Type B pancreatic cell (in vitro differentiated cells): ENCODE measurements at regions not wholly inside any gene's neighbourhood (a gene's known extent, or its start where the extent isn't known, plus 50 kb on each side); places are given as distances from the start of the nearest gene placed in this dataset.
"Not testable (repeated sequence)": the region's sequence is repeated elsewhere in the genome, so short reads cannot be mapped to it uniquely, and the experiment has no call there.

Experiments
- DNase-seq: peaks from one replicate; pipeline ENCODE4 v3.0.0; 2021; ENCODE audit warnings: mixed read lengths; ENCODE audit not compliant: unreplicated experiment; ENCODE audit errors: extremely low spot score
- H3K27ac Mint-ChIP-seq: 2 replicates; pipeline ENCODE4 v1.8.0; 2021; ENCODE audit warnings: mild to moderate bottlenecking, mixed read lengths
- H3K27me3 Mint-ChIP-seq: 2 replicates; pipeline ENCODE4 v1.8.0; 2021; ENCODE audit warnings: mixed read lengths
- H3K36me3 Mint-ChIP-seq: 2 replicates; pipeline ENCODE4 v1.8.0; 2021; ENCODE audit warnings: mixed read lengths
- H3K4me1 Mint-ChIP-seq: one replicate; pipeline ENCODE4 v1.8.0; 2021; ENCODE audit warnings: mixed read lengths; ENCODE audit not compliant: unreplicated experiment
- H3K4me3 Mint-ChIP-seq: 2 replicates; pipeline ENCODE4 v1.8.0; 2021; ENCODE audit warnings: mild to moderate bottlenecking, mixed read lengths
- H3K9me3 Mint-ChIP-seq: 2 replicates; pipeline ENCODE4 v1.8.0; 2021; ENCODE audit warnings: mixed read lengths
- TF ChIP-seq, protein P1 (sequence below): fragments of 200-600 bp; sonication (generic); conservative IDR thresholded peaks from 2 replicates; pipeline ENCODE4 v1.5.0; 2021; ENCODE audit warnings: antibody characterized with exemption, mild to moderate bottlenecking

DNA sequence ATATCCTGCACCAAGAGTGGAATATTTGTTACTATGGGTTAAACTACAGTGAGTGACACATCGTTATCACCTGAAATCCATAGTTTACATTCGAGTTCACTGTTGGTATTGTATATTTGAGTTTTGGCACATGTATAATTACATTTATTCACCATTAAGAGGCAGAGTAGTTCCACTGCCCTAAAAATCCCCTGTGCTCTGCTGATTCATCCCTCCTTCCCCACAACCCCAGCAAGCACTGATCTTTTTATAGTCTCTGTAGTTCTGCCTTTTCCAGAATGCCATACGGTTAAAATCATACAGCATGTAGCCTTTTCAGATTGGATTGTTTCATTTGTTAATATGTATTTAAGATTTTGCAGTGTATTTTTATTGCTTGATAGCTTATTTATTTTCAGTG lies 495.2 kb downstream of the DIRAS2 start:
- no peaks in the 10 kb centered on the region for H3K36me3 Mint-ChIP-seq
- H3K27ac Mint-ChIP-seq: no peak overlapping the region
- TF ChIP-seq, protein P1, sequence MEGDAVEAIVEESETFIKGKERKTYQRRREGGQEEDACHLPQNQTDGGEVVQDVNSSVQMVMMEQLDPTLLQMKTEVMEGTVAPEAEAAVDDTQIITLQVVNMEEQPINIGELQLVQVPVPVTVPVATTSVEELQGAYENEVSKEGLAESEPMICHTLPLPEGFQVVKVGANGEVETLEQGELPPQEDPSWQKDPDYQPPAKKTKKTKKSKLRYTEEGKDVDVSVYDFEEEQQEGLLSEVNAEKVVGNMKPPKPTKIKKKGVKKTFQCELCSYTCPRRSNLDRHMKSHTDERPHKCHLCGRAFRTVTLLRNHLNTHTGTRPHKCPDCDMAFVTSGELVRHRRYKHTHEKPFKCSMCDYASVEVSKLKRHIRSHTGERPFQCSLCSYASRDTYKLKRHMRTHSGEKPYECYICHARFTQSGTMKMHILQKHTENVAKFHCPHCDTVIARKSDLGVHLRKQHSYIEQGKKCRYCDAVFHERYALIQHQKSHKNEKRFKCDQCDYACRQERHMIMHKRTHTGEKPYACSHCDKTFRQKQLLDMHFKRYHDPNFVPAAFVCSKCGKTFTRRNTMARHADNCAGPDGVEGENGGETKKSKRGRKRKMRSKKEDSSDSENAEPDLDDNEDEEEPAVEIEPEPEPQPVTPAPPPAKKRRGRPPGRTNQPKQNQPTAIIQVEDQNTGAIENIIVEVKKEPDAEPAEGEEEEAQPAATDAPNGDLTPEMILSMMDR: no peak
- H3K4me1 Mint-ChIP-seq: peaks cover 4% of the 10 kb centered on the region
- no peaks in the 10 kb centered on the region for H3K27me3 Mint-ChIP-seq
- H3K4me3 Mint-ChIP-seq: no peak overlapping the region
- H3K9me3 Mint-ChIP-seq: no peaks in the 10 kb centered on the region
- DNase-seq: no peak

DNA sequence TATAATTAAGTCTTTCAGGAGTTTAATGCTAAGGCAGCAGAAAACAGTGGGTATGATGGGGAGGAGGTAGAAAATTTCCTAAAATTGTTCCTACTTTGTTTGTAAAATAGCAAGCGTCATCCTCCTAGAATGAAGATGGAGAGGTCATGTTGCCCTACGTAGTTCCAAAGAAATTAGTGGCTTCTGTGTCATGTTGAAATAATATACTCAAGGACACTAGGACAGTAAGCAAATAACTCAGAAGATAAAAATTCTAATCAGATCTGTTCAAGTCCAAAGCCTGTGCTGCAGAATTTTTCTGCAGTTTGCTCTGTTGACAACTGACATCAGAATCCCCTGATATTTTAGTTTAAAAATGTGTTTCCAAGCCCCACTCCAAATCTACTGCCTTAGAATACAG lies 486.3 kb downstream of the DIRAS2 start:
- no peaks in the 10 kb centered on the region for H3K4me1 Mint-ChIP-seq
- TF ChIP-seq, protein P1: no peak
- DNase-seq: no peak
- no peak overlapping the region for H3K27ac Mint-ChIP-seq
- no peaks in the 10 kb centered on the region for H3K9me3 Mint-ChIP-seq
- no peak overlapping the region for H3K4me3 Mint-ChIP-seq
- H3K27me3 Mint-ChIP-seq: peaks cover 3% of the 10 kb centered on the region
- no peaks in the 10 kb centered on the region for H3K36me3 Mint-ChIP-seq

DNA sequence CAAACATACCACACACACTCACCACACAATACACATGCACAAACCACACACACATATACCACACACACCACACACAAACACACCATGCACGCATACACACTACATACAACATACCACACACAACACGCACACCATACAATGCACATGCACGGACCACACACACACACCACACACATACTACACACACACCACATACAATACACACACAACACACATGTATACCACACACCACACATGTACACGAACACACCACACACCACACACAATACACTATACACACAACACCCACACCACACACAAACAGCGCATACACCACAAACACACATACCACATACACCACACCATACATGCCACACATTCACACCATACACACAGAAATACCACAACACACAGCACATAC lies 480.3 kb downstream of the DIRAS2 start:
- Mint-ChIP-seq H3K9me3 (no peaks in the 10 kb centered on the region), H3K27me3 (peaks cover 2% of the 10 kb centered on the region), H3K27ac (no peak overlapping the region), H3K4me1 (peaks cover 5% of the 10 kb centered on the region), H3K36me3 (no peaks in the 10 kb centered on the region), H3K4me3 (no peak overlapping the region)
- DNase-seq: no peak
- TF ChIP-seq, protein P1: no peak

DNA sequence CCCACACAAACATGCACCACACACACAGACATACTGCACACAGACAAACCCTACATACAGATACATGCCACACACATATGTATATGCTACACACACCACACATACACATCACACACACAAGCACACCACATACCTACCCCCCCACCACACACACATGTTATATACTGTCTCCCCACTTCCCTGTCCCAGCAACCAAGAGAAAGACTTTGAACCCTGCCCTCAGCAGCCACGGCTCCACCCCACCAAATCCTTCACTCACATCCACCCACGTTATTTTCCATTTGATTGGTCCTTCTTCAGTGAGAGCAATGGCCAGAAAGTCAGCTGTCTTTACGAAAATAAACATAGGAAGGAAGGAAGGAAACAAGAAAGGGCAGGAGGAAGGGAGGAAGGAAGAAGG lies 479.8 kb downstream of the DIRAS2 start:
- no peak overlapping the region for H3K4me3 Mint-ChIP-seq
- H3K9me3 Mint-ChIP-seq: no peaks in the 10 kb centered on the region
- DNase-seq: no peak
- H3K36me3 Mint-ChIP-seq: no peaks in the 10 kb centered on the region
- peaks cover 2% of the 10 kb centered on the region for H3K27me3 Mint-ChIP-seq
- TF ChIP-seq, protein P1: no peak
- H3K27ac Mint-ChIP-seq: no peak overlapping the region
- peaks cover 5% of the 10 kb centered on the region for H3K4me1 Mint-ChIP-seq

DNA sequence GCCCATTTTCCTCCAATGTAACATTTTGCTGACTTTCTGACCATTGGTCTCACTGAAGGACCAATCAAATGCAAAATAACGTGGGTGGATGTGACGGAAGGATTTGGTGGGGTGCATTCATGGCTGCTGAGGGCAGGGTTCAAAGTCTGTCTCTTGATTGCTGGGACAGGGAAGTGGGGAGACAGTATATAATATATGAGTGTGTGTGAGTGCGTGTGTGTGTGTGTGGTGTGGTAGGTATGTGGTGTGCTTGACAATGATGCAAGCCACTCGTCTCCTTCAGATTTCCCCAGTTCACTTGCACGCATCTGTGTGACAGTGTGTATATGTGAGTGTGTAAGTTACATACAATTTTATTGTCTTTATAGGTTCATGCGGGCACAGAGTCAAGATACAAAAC lies 477.3 kb downstream of the DIRAS2 start:
- Mint-ChIP-seq H3K4me1 (peaks cover 5% of the 10 kb centered on the region), H3K4me3 (no peak overlapping the region), H3K36me3 (no peaks in the 10 kb centered on the region), H3K9me3 (no peaks in the 10 kb centered on the region), H3K27me3 (peaks cover 2% of the 10 kb centered on the region), H3K27ac (no peak overlapping the region)
- TF ChIP-seq, protein P1: no peak
- DNase-seq: no peak

DNA sequence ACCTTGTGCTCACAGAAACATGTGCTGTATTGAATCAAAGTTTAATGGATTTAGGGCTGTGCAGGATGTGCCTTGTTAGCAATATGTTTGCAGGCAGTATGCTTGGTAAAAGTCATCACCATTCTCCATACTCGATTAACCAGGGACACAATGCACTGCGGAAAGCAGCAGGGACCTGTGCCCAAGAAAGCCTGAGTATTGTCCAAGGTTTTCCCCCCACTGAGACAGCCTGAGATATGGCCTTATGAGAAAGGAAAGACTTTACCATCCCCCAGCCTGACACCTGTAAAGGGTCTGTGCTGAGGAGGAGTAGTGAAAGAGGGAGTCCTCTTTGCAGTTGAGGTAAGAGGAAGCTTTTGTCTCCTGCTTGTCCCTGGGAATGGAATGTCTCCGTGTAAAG lies 476.2 kb downstream of the DIRAS2 start:
- H3K27me3 Mint-ChIP-seq, H3K36me3 Mint-ChIP-seq, DNase-seq, H3K9me3 Mint-ChIP-seq, H3K4me3 Mint-ChIP-seq, H3K27ac Mint-ChIP-seq, H3K4me1 Mint-ChIP-seq: not testable (repeated sequence)
